KMS-11 (cell line): ENCODE measurements at regions not wholly inside any gene's neighbourhood (a gene's known extent, or its start where the extent isn't known, plus 50 kb on each side); places are given as distances from the start of the nearest gene placed in this dataset.
A peak's percentile ranks its signal among the peaks of the same experiment; 100 is the strongest.

Experiments
- H2AFZ ChIP-seq: fragments of 200-600 bp; sonication (generic); 2 replicates; pipeline ENCODE4 v1.6.1; 2016; ENCODE audit warnings: antibody characterized with exemption, mixed run types, low read depth
- H3K27ac ChIP-seq: fragments of 200-600 bp; sonication (generic); 2 replicates; pipeline ENCODE4 v1.6.1; 2016; ENCODE audit warnings: mild to moderate bottlenecking, mixed run types
- H3K27me3 ChIP-seq: fragments of 200-600 bp; sonication (generic); 2 replicates; pipeline ENCODE4 v1.6.1; 2017; ENCODE audit warnings: mild to moderate bottlenecking, low read depth, mixed run types, moderate library complexity; ENCODE audit not compliant: insufficient read depth
- H3K36me3 ChIP-seq: fragments of 200-600 bp; sonication (generic); 2 replicates; pipeline ENCODE4 v1.6.1; 2017; ENCODE audit warnings: mild to moderate bottlenecking, mixed run types; ENCODE audit not compliant: insufficient read depth
- H3K4me1 ChIP-seq: fragments of 200-600 bp; sonication (generic); 2 replicates; pipeline ENCODE4 v1.6.1; 2016; ENCODE audit warnings: mild to moderate bottlenecking, low read depth, mixed run types; ENCODE audit not compliant: poor library complexity, severe bottlenecking
- H3K4me2 ChIP-seq: fragments of 200-600 bp; sonication (generic); 2 replicates; pipeline ENCODE4 v1.7.0; 2016; ENCODE audit warnings: mild to moderate bottlenecking, mixed run types
- H3K4me3 ChIP-seq: fragments of 200-600 bp; sonication (generic); IDR thresholded peaks from 2 replicates; pipeline ENCODE4 v1.6.1; 2017; ENCODE audit warnings: low read depth, low read length, mixed read lengths; ENCODE audit not compliant: insufficient read depth
- H3K79me2 ChIP-seq: fragments of 200-600 bp; sonication (generic); 2 replicates; pipeline ENCODE4 v1.6.1; 2016; ENCODE audit warnings: low read depth, mixed run types; ENCODE audit not compliant: insufficient read depth
- H3K9ac ChIP-seq: fragments of 200-600 bp; sonication (generic); 2 replicates; pipeline ENCODE4 v1.6.1; 2016; ENCODE audit warnings: mild to moderate bottlenecking, mixed run types
- H4K20me1 ChIP-seq: fragments of 200-600 bp; sonication (generic); 2 replicates; pipeline ENCODE4 v1.6.1; 2016; ENCODE audit warnings: mild to moderate bottlenecking, mixed run types; ENCODE audit not compliant: insufficient read depth
- TF ChIP-seq, protein P1 (sequence below): fragments of 200-600 bp; sonication (generic); conservative IDR thresholded peaks from 2 replicates; pipeline ENCODE4 v1.6.1; 2017; ENCODE audit warnings: low read depth, mild to moderate bottlenecking, antibody characterized with exemption, low read length, moderate library complexity, mixed read lengths

DNA sequence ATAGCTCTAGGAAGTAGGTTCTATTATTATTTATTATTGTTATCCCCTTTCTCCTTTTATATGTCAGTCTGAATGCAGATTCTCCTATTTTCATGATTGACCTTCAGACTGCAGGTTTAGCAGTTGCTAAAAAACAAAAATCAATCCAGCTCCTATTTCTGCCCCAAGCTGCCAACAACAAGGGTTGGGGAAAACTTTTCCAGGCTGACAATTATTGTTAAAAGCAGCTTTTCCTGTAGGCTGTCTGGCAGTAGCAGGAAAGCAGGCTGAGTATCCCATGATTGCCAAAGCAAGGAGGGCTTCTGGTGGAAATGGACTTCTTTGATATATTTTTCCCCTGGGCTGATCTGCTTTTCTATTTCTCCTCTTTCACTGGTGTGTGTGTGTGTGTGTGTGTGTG, 78.0 kb upstream of the CTLA4 start:
- Histone ChIP-seq H3K4me3 (no peak overlapping the region), H3K36me3 (no peaks in the 10 kb centered on the region), H3K4me1 (peaks cover 14% of the 10 kb centered on the region), H3K9ac (no peak overlapping the region), H4K20me1 (no peaks in the 10 kb centered on the region), H3K27ac (no peak overlapping the region), H3K79me2 (no peaks in the 10 kb centered on the region), H3K4me2 (no peak overlapping the region), H2AFZ (no peak overlapping the region), H3K27me3 (no peaks in the 10 kb centered on the region)
- TF ChIP-seq, protein P1, sequence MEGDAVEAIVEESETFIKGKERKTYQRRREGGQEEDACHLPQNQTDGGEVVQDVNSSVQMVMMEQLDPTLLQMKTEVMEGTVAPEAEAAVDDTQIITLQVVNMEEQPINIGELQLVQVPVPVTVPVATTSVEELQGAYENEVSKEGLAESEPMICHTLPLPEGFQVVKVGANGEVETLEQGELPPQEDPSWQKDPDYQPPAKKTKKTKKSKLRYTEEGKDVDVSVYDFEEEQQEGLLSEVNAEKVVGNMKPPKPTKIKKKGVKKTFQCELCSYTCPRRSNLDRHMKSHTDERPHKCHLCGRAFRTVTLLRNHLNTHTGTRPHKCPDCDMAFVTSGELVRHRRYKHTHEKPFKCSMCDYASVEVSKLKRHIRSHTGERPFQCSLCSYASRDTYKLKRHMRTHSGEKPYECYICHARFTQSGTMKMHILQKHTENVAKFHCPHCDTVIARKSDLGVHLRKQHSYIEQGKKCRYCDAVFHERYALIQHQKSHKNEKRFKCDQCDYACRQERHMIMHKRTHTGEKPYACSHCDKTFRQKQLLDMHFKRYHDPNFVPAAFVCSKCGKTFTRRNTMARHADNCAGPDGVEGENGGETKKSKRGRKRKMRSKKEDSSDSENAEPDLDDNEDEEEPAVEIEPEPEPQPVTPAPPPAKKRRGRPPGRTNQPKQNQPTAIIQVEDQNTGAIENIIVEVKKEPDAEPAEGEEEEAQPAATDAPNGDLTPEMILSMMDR: no peak

DNA sequence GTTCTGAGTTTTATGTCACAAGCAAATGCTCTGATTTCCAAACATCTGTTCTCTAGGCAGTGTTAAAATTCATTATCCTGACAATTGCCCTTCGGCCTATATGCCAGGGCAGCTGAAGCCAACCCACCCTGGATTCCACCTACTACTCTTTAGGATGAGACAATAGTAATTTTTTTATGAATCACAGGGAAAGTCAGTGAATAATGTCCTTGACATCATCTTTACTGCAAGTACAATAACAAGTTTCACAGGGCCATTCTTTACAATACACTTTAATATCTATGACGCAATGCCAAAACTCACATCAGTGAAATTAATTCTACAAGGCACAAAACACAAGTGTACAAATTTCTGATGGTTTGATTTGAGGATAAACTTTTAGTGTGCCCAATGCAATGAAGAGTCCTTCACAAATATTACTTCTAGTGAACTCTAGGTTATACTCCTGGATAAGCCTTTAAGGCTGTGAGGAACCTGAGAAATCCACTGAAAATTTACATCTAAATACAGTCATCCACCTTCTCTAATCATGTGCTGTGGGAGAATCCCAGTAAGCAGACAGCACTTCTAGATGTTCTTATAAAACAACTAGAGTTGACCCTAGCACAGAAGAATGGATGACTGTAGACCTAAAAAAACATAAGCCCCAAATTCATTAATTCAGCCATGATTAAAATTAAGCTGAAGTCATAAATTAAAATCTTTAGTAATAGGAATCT, 77.3 kb upstream of the CTLA4 start:
- H3K9ac ChIP-seq: no peak overlapping the region
- TF ChIP-seq, protein P1: no peak
- H2AFZ ChIP-seq: no peak overlapping the region

DNA sequence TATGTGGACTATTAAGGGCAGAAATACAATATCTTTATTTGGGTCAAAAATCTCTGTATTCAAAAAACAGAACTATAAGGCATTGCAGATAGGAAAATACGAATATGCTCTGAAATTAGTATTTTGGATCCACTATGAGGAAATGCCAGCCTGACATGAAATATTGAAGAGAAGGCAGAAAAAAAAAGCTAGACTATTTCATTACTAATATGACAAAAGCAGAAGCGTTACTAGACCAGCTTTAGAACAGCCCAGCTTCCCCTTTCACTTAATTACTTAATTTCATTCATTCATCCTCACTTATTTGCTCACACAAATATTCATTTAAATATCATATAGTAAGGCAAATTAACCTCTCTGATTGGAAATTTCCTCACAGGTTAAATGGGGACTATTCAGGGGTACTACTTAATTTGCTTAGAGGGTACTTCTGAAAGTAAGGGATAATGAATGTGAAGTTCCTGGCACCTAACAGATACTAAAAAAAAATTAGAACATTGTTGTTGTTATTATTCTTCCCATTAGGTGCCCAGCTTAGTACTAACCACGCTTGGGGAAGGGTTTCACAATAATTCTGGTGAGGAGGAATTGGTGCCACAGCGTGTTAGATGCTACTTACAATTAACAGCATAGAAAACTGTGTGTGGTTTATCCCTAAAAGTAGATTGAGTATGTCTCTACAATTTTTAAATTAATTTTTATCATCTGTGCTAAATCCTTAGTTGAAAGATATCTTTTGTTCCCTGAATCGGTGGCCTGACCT, 71.1 kb upstream of the CTLA4 start:
- TF ChIP-seq, protein P1: no peak
- H2AFZ ChIP-seq: no peak overlapping the region
- H3K9ac ChIP-seq: no peak overlapping the region
- peak overlapping the region; percentile 98; the same call in 1 of the 2 replicates for H3K4me2 ChIP-seq
- no peaks in the 10 kb centered on the region for H3K36me3 ChIP-seq
- no peak overlapping the region for H3K4me3 ChIP-seq
- peak overlapping the region; percentile 91; the same call in 1 of the 2 replicates for H3K27ac ChIP-seq
- H3K79me2 ChIP-seq: no peaks in the 10 kb centered on the region
- H3K27me3 ChIP-seq: no peaks in the 10 kb centered on the region
- no peaks in the 10 kb centered on the region for H4K20me1 ChIP-seq
- H3K4me1 ChIP-seq: peaks cover 61% of the 10 kb centered on the region

More for the DNA sequence above, 77.3 kb upstream of the CTLA4 start:
- H3K4me1 ChIP-seq: peaks cover 15% of the 10 kb centered on the region
- no peaks in the 10 kb centered on the region for H3K79me2 ChIP-seq
- no peaks in the 10 kb centered on the region for H3K27me3 ChIP-seq
- H4K20me1 ChIP-seq: no peaks in the 10 kb centered on the region
- H3K36me3 ChIP-seq: no peaks in the 10 kb centered on the region
- no peak overlapping the region for H3K4me2 ChIP-seq
- H3K4me3 ChIP-seq: no peak overlapping the region
- no peak overlapping the region for H3K27ac ChIP-seq

DNA sequence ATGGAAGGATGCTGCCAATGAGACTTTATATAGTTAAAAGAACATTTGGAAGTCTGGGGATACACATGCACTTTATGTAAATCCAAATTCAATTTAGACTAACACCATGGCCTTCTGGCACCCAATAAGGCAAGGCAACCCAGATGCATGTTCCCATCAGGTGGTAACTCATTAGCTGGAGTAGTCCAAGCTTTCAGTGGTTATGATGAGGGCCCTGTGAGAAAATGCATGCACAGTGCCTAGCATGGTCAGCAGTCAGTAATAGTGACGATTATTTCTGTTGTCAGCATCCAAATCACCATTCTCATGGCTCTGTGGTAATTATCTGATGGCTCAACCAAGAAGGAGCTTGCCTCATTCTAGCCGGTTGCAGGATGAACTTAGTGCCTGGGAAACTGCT, 70.3 kb upstream of the CTLA4 start:
- Histone ChIP-seq H2AFZ (peak overlapping the region; percentile 12; the same call in 1 of the 2 replicates), H3K36me3 (no peaks in the 10 kb centered on the region), H3K9ac (0 out of 2 replicates have a peak overlapping the region, but pooled peaks have one; percentile 5), H3K79me2 (no peaks in the 10 kb centered on the region), H3K27ac (peak overlapping the region; percentile 91; the same call in 1 of the 2 replicates), H3K4me3 (no peak overlapping the region), H3K4me1 (peaks cover 70% of the 10 kb centered on the region), H3K27me3 (no peaks in the 10 kb centered on the region), H4K20me1 (no peaks in the 10 kb centered on the region), H3K4me2 (peak overlapping the region; percentile 98; the same call in 1 of the 2 replicates)
- TF ChIP-seq, protein P1: no peak
